ENCODE measurements at regions not wholly inside any gene's neighbourhood (a gene's known extent, or its start where the extent isn't known, plus 50 kb on each side); places are given as distances from the start of the nearest gene placed in this dataset.

GRCh38 chr16:17861981-17862479 is 391.3 kb upstream of the XYLT1 start:
- DNase-seq (ENCODE audit: low spot score): no peak

GRCh38 chr16:17858061-17858460 is 387.3 kb upstream of the XYLT1 start:
- DNase-seq (ENCODE audit: low spot score): no peak

- DNase-seq (ENCODE audit: low spot score): no peak
Measured at GRCh38 chr16:17853958-17854357, 383.2 kb upstream of the XYLT1 start.

- no peak for DNase-seq (ENCODE audit: low spot score)
Measured at GRCh38 chr16:17852977-17853702, 382.4 kb upstream of the XYLT1 start.

- no peak for DNase-seq (ENCODE audit: low spot score)
Measured at GRCh38 chr16:17850581-17851250, 380.0 kb upstream of the XYLT1 start.

GRCh38 chr16:17847234-17847795 is 376.6 kb upstream of the XYLT1 start:
- no peak for DNase-seq (ENCODE audit: low spot score)

- DNase-seq (ENCODE audit: low spot score): no peak
Measured at GRCh38 chr16:17846030-17846429, 375.3 kb upstream of the XYLT1 start.

GRCh38 chr16:17845031-17845430 is 374.3 kb upstream of the XYLT1 start:
- no peak for DNase-seq (ENCODE audit: low spot score)

GRCh38 chr16:17843905-17844304 is 373.1 kb upstream of the XYLT1 start:
- no peak for DNase-seq (ENCODE audit: low spot score)

GRCh38 chr16:17839907-17840306 is 369.1 kb upstream of the XYLT1 start:
- no peak for DNase-seq (ENCODE audit: low spot score)

GRCh38 chr16:17839272-17839671 is 368.5 kb upstream of the XYLT1 start:
- no peak for DNase-seq (ENCODE audit: low spot score)

GRCh38 chr16:17836868-17837602 is 366.3 kb upstream of the XYLT1 start:
- peak; percentile 6 for DNase-seq (ENCODE audit: low spot score)

GRCh38 chr16:17835118-17835876 is 364.5 kb upstream of the XYLT1 start:
- no peak for DNase-seq (ENCODE audit: low spot score)

- DNase-seq (ENCODE audit: low spot score): no peak
Measured at GRCh38 chr16:17832738-17833137, 362.0 kb upstream of the XYLT1 start.

- no peak for DNase-seq (ENCODE audit: low spot score)
Measured at GRCh38 chr16:17831330-17831729, 360.6 kb upstream of the XYLT1 start.

GRCh38 chr16:17830651-17831050 is 359.9 kb upstream of the XYLT1 start:
- DNase-seq (ENCODE audit: low spot score): no peak

- no peak for DNase-seq (ENCODE audit: low spot score)
Measured at GRCh38 chr16:17829811-17830210, 359.1 kb upstream of the XYLT1 start.

- no peak for DNase-seq (ENCODE audit: low spot score)
Measured at GRCh38 chr16:17828012-17828411, 357.3 kb upstream of the XYLT1 start.

- no peak for DNase-seq (ENCODE audit: low spot score)
Measured at GRCh38 chr16:17827313-17827712, 356.6 kb upstream of the XYLT1 start.

- no peak for DNase-seq (ENCODE audit: low spot score)
Measured at GRCh38 chr16:17817943-17818342, 347.2 kb upstream of the XYLT1 start.

- no peak for DNase-seq (ENCODE audit: low spot score)
Measured at GRCh38 chr16:17817260-17817659, 346.5 kb upstream of the XYLT1 start.

- no peak for DNase-seq (ENCODE audit: low spot score)
Measured at GRCh38 chr16:17812771-17813170, 342.0 kb upstream of the XYLT1 start.

Measured in LoVo (cell line).